ENCODE measurements at regions not wholly inside any gene's neighbourhood (a gene's known extent, or its start where the extent isn't known, plus 50 kb on each side); places are given as distances from the start of the nearest gene placed in this dataset.
A peak's percentile ranks its signal among the peaks of the same experiment; 100 is the strongest.

DNA sequence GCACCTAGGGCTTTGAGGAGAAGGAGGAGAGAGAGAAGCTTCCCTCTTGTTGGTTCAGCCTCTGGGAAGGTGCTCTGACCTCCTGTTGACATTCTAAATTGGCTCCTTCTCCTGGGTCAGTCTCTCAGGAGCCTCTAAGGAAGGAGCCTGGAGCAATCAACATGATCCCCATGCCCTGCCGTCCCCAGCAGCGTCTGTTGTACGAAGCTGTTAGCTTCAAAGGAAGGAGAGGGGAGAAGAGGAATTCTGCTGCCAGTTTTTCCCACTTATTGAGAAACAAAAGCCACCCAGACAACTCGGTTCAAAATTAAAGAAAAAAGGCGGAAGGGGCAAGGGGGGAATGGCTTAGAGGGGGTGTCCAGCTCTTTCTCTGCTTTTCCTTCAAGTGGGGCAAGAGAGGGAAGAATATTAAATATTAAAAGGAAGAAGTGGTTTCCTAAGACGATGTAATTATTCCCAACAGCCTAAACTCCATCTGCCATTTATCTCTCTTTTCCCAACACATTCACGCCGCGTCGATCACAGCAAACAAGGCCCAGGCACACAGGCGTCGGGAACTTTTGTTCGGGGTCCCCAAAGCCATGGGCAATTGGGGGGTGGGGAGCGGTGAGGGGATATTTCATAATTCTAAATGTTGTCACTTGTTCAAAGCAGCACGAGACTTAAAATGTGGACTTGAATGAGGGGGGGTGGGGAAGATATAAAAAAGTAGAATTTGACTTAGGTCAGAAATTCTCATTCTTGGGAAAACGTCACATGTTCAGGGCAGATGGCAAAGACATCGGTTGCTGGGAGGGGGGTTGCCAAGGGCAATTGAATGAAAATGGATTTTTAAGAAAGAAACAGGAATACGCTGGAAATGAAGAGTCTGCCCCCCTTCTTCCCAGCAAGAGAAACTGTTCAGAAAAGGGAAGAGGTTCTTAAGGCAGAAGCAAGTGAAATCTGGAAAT, 116.8 kb upstream of the CACNA1A start:
- Histone ChIP-seq H3K9ac (no peak overlapping the region), H3K36me3 (no peaks in the 10 kb centered on the region), H3K4me3 (no peak overlapping the region), H3F3A (ENCODE audit: low read depth) (peaks cover 13% of the 10 kb centered on the region), H3K4me2 (peak overlapping the region; percentile 58), H3K79me2 (ENCODE audit: low read depth) (no peaks in the 10 kb centered on the region), H3K4me1 (peaks cover 24% of the 10 kb centered on the region), H3K9me3 (ENCODE audit: low read depth) (no peaks in the 10 kb centered on the region), H2AFZ (replicated peaks) (peak overlapping the region; percentile 60), H3K27me3 (peaks cover 25% of the 10 kb centered on the region), H3K27ac (no peak overlapping the region), H4K20me1 (ENCODE audit: low read depth) (no peaks in the 10 kb centered on the region)
- Mint-ChIP-seq H3K27me3 (ENCODE audit: insufficient read depth, low read depth) (peaks cover 22% of the 10 kb centered on the region), H3K4me3 (peak overlapping the region; percentile 67), H3K9me3 (no peaks in the 10 kb centered on the region), H3K36me3 (no peaks in the 10 kb centered on the region), H3K4me1 (peaks cover 30% of the 10 kb centered on the region), H3K27ac (peak overlapping the region; percentile 61)
- no peak for TF ChIP-seq EZH2 (IDR thresholded peaks at IDR 0.05)
- TF ChIP-seq, protein P1, sequence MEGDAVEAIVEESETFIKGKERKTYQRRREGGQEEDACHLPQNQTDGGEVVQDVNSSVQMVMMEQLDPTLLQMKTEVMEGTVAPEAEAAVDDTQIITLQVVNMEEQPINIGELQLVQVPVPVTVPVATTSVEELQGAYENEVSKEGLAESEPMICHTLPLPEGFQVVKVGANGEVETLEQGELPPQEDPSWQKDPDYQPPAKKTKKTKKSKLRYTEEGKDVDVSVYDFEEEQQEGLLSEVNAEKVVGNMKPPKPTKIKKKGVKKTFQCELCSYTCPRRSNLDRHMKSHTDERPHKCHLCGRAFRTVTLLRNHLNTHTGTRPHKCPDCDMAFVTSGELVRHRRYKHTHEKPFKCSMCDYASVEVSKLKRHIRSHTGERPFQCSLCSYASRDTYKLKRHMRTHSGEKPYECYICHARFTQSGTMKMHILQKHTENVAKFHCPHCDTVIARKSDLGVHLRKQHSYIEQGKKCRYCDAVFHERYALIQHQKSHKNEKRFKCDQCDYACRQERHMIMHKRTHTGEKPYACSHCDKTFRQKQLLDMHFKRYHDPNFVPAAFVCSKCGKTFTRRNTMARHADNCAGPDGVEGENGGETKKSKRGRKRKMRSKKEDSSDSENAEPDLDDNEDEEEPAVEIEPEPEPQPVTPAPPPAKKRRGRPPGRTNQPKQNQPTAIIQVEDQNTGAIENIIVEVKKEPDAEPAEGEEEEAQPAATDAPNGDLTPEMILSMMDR (IDR thresholded peaks at IDR 0.05), result no peak
- TF ChIP-seq EZH2phosphoT487 (IDR thresholded peaks at IDR 0.05), result no peak
- DNase-seq (ENCODE audit: low spot score), result peak; percentile 56

DNA sequence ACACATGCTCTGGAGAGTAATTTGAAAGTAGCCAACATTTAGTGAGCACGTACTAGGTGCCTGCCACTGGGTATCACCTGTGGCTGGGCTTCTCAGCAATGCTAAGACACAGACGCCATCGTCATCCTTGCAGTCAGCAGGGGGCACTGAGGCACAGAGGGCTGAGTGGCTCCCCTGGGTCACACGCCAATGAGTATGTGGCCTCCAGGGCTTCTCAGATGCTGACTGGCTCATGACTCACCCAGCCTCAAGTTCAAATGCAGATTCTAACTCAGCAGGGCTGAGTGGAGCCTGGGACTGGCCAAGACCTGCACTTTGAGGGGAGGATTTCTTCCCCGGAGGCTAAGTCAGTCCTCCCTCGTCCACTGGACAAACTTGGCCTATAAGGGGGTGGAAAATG, 115.1 kb upstream of the CACNA1A start:
- H3K9ac ChIP-seq, result no peak overlapping the region
- peaks cover 30% of the 10 kb centered on the region for H3K27me3 Mint-ChIP-seq (ENCODE audit: insufficient read depth, low read depth)
- H3K4me1 Mint-ChIP-seq, result peaks cover 28% of the 10 kb centered on the region

DNA sequence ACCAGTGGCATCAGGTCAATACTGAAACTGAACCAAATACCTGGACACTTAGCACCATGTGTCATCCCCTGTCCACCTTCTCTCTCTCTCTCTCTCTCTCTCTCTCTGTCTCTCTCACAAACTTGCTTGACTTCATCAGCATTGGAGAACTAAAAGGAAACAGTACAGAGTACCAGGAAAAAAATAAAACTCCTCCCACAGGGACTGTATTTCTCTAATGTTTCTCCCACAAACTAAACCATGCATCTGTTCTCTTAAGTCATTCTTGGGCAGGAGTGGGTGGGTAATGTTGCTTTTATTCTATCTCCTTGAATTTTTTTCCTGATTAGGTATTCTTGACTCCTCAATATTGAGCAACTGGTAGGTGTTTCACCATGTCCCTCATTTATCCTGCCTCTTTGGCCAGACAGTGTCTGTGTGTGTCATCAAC, 112.9 kb upstream of the CACNA1A start:
- Histone ChIP-seq H3K4me2 (no peak overlapping the region), H3F3A (ENCODE audit: low read depth) (peaks cover 10% of the 10 kb centered on the region), H2AFZ (replicated peaks) (no peak overlapping the region), H3K79me2 (ENCODE audit: low read depth) (no peaks in the 10 kb centered on the region), H3K27me3 (peaks cover 14% of the 10 kb centered on the region), H3K4me1 (peaks cover 18% of the 10 kb centered on the region), H3K9me3 (ENCODE audit: low read depth) (no peaks in the 10 kb centered on the region), H3K4me3 (no peak overlapping the region), H3K9ac (no peak overlapping the region), H3K36me3 (no peaks in the 10 kb centered on the region), H4K20me1 (ENCODE audit: low read depth) (no peaks in the 10 kb centered on the region), H3K27ac (no peak overlapping the region)
- Mint-ChIP-seq H3K4me3 (no peak overlapping the region), H3K4me1 (peaks cover 26% of the 10 kb centered on the region), H3K27me3 (ENCODE audit: insufficient read depth, low read depth) (peaks cover 35% of the 10 kb centered on the region), H3K36me3 (no peaks in the 10 kb centered on the region), H3K9me3 (peaks cover 4% of the 10 kb centered on the region), H3K27ac (no peak overlapping the region)
- TF ChIP-seq EZH2 (IDR thresholded peaks at IDR 0.05) (no peak), EZH2phosphoT487 (IDR thresholded peaks at IDR 0.05) (no peak)
- TF ChIP-seq, protein P1 (IDR thresholded peaks at IDR 0.05), result no peak
- no peak for DNase-seq (ENCODE audit: low spot score)

More for the DNA sequence above, 115.1 kb upstream of the CACNA1A start:
- Histone ChIP-seq H3K79me2 (ENCODE audit: low read depth) (no peaks in the 10 kb centered on the region), H3K36me3 (no peaks in the 10 kb centered on the region), H3F3A (ENCODE audit: low read depth) (peaks cover 13% of the 10 kb centered on the region), H2AFZ (replicated peaks) (no peak overlapping the region), H3K4me1 (peaks cover 24% of the 10 kb centered on the region), H3K4me3 (no peak overlapping the region), H4K20me1 (ENCODE audit: low read depth) (no peaks in the 10 kb centered on the region), H3K9me3 (ENCODE audit: low read depth) (no peaks in the 10 kb centered on the region), H3K27me3 (peaks cover 25% of the 10 kb centered on the region), H3K27ac (no peak overlapping the region), H3K4me2 (no peak overlapping the region)
- TF ChIP-seq EZH2phosphoT487 (IDR thresholded peaks at IDR 0.05) (no peak), EZH2 (IDR thresholded peaks at IDR 0.05) (no peak)
- TF ChIP-seq, protein P1 (IDR thresholded peaks at IDR 0.05), result no peak
- Mint-ChIP-seq H3K4me3 (peak overlapping the region; percentile 22), H3K9me3 (peaks cover 4% of the 10 kb centered on the region), H3K27ac (no peak overlapping the region), H3K36me3 (no peaks in the 10 kb centered on the region)
- DNase-seq (ENCODE audit: low spot score), result no peak
